Lung microvascular endothelial cell (primary cell): ENCODE measurements at regions not wholly inside any gene's neighbourhood (a gene's known extent, or its start where the extent isn't known, plus 50 kb on each side); places are given as distances from the start of the nearest gene placed in this dataset.

ENCODE experiments used
- DNase-seq, 2 donors: peaks; one replicate each; pipeline versions ENCODE4 v3.0.0 to v3.0.0-alpha.2; 2010; ENCODE audit warnings: low read depth in 2 of 2

DNA sequence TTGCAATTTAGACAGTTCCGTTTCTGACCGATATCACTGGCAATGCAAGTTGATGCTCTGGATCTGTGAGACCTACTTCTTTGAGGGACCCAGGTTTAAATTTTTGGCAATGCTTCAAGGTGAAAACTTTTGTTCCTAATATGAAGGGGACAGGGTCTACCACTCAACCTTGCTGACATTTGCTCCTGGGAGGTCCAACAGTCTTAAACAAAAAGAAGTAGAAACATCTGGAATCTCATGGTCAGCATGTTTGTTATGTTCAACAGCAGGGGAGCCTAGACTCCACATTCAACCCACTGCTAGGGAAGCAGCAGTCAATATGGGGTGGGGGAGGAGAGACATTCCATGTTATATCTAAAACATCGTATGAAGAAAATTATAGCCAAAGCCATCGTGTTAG is 196.4 kb downstream of the SIM1 start:
- DNase-seq: no peak

DNA sequence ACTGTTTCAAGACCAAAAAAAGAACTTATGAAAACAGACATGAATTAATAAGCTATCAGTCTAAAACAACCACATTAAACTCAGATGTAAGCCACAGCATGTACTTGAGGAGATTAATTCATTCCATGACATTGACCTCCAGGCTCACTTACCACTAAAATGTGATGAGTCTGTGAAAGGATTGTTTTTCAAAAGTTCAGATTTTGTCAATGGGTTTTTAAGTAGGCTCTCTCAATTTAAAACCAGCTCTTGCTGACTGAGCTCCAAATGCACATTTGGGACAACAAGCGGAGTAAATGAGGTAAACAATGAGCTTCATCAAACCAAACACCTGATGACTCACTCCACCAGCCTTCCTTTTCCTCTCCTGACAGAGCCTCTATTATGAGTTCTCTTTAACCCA is 197.0 kb downstream of the SIM1 start:
- DNase-seq: peak; percentile 42 to 49

DNA sequence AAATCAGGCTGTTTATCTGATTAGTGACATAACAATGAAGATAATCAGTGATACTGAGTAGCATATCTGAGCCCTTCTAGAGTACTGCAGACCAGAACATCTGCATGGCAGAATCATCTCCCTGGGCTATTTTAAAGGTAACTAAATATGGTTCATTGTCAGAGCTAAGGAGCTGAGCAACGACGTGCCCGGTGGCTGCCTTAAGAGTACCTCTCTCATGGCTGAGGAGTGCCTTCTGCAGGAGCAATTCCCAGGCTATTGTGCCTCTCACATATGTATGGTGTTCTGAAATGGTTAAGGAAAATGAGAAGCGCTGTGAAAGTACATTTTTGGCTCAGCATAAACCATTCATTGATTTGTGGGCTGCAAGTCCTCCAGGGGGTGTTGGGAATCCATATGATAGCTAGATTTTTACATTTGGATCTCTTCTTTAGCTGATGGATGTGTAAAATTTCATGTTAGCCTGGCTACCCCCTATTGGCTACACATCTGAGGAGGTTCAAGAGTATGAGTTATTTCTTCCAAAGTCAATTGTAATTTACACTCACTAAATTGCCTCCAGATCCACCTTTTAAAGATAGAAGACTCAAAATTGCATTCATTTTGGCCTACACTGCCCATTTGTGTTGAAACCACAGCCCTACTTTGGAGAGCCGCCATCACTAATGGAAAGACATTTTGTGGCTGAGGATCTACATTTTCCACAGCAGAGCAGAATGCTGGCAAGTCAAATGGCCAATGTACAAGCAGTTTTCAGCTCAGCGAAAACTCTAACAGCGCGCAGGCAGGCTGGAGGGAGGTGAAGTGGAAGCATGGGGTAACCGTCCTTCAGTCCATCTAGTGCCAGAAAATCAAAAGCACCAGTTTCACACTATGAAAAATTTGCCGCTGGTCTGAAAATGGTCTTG is 198.0 kb downstream of the SIM1 start:
- DNase-seq: no peak

- DNase-seq: no peak
These were observed 202.6 kb downstream of the SIM1 start for GRCh38 chr6:100262086-100262485.

DNA sequence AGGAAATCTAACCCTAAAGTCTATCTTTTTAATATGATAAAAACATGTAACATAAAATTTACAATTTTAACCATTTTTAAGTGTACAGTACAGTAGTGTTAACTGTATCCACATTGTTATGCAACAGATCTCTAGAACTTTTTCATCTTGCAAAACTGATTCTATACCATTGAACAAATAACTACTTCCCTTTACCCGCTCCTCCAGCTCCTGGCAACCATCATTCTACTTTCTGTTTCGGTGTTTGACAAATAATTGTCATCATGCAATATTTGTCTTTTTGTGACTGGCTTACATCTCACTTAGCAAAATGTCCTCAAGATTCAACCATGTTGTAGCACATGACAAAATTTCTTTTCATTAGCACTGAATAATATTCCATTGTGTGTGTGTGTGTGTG is 203.2 kb downstream of the SIM1 start:
- DNase-seq: no peak

GRCh38 chr6:100260584-100260983 is 204.1 kb downstream of the SIM1 start:
- no peak for DNase-seq

- DNase-seq: no peak
These were observed 204.9 kb downstream of the SIM1 start for GRCh38 chr6:100259865-100260264.

DNA sequence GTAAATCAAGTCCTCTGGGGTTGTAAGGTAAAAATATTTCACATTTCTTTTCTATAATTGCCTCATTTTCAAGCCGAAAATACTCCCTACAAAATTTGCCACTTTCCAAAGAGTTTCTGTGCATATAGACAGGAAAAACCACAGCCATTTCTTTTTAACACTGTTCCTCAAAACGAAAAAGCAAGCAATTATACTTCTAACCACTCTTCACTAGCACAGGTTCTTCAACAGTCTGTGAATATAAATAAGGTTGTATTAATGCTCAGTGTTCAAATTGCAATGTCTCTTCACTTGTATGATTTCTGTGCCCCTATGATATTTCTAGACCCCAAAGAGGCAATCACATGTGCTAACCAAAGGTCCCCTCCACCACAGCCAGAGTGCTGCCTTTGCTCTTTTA is 206.0 kb downstream of the SIM1 start:
- no peak for DNase-seq

DNA sequence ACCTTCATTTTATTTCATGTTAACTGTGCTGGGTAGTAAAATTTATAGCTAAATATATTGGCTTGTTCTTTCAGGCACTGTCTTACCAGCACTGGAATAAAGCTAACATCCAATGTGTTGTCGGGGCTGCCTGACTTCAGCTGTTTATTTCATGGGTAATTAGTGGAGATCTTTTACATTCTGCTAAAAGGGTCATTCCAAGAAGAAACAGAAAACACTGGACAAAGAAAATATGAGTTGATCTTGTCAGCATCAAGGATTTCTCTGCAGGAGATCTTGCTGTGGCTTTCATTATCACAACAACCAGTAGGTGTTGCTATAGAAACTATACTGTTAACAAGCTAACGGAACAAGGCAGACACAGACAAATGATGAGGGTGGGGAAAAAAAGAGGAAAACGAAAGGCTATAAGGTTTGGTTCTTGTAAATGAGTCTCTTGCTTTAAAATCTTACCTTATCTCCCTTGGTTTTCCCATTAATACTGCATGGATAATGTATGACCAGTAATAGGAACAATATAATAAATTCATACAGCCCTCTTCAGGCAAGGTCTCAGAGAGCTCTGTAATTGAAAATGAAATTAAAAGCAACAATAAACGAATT is 206.8 kb downstream of the SIM1 start:
- DNase-seq: peak; percentile 79 to 80

- no peak for DNase-seq
These were observed 209.0 kb downstream of the SIM1 start for GRCh38 chr6:100255701-100256100.

- no peak for DNase-seq
These were observed 217.6 kb downstream of the SIM1 start for GRCh38 chr6:100247123-100247522.

DNA sequence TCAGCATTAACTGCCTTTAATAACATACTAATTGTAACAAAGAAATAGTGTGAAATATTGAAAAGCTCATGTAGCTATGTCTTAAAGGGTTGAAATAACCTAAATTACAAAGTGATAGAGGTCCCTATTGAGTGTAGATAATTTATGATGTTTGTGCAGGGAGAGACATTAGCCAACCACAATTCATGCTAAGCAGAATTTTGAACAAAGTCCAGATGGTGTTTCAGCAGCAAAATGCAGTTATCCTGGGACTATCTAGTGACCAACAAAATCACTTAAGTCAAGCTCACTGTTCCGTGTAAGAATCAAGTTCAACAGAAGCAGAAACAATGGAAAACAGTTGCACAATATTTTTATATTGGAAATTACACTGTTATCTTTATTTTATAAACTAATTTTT is 218.5 kb downstream of the SIM1 start:
- DNase-seq: no peak

GRCh38 chr6:100240798-100241197 is 223.9 kb downstream of the SIM1 start:
- DNase-seq: no peak

DNA sequence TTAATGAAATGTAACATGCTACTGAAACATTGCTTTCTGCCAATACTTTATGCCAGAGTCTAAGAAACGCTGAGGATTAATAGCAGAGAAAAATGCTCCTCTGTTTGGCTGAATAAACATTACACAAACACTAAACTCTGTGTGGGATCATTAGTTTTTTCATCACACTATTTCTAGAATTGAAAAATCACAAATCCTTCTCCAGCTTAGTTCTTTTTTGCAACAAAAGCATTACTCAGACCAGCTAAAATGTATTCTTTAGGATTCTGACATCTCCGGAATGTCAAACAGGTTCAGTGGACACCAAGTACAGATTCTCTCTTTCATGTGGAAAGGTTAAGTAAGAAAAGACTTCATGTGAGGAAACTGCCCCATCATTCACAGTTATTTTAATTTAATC is 226.9 kb downstream of the SIM1 start:
- no peak for DNase-seq

DNA sequence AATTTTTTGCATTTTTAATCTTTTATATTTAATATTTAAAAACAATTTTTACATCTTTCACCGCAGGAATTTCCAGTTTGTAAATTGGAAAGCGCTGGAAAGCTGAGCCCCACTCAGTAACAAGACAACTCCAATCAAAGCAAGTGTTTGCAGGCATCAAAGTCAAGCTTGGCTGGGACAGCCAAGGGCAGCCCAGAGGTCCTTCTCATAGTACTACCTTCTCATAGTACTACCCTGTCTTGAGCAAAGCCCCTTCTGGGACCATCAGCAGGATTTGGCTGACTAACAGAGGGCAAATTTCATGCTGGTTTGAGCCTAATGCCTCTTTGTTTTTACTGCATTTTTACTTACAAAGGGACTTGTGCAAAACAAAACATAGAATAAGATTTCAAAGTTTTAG is 228.3 kb downstream of the SIM1 start:
- DNase-seq: no peak

- no peak for DNase-seq
These were observed 229.1 kb downstream of the SIM1 start for GRCh38 chr6:100235631-100236030.

GRCh38 chr6:100234625-100235024 is 230.1 kb downstream of the SIM1 start:
- no peak for DNase-seq

GRCh38 chr6:100232781-100233573 is 231.7 kb downstream of the SIM1 start:
- no peak for DNase-seq

DNA sequence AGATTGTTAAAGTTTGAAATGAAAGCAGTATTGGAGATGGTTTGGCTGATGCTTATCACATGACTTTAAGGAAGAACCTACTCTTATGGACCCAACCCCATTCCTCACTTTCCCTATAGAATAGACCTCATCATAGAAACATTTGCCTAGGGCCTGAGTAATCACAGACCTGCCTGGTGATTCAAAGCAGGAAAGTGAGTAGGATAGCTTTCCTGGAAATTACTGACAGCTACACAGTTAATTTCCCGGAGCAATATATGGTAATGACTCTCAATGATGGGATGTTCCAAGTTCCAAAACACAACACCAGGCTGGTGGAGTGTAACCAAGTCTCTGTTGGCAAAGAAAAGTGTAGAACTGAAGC is 233.8 kb downstream of the SIM1 start:
- DNase-seq: peak; percentile 67 to 71

GRCh38 chr6:100230115-100230952 is 234.4 kb downstream of the SIM1 start:
- no peak for DNase-seq

DNA sequence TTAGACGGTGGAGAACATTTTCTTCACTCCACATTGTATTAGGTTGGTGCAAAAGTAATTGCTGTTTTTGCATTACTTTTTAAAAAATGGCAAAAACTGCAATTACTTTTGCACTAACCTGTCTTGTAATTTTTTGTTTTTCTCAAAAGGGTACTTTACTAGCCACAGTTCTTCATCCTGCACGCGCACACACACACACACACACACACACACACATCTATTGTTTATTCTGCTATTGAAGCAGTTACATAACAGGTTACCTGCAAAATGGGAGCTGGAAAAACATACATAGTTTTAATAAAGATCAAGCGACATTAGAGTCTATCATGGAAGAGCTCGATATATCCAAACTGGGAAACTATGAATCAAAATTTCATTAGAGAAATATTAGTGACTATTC is 235.2 kb downstream of the SIM1 start:
- peak in 1 of 2 donors; percentile 31 for DNase-seq
